K562 (cell line): ENCODE measurements at regions not wholly inside any gene's neighbourhood (a gene's known extent, or its start where the extent isn't known, plus 50 kb on each side); places are given as distances from the start of the nearest gene placed in this dataset.

ENCODE experiments used
- ATAC-seq: fragments of 200-7000 bp; cut with Tn5 transposase; 3 replicates; pipeline ENCODE4 v1.9.1; 2020; ENCODE audit warnings: moderate library complexity
- BruUV-seq: library from RNA; stranded (reverse); fragments of 400-500 nt; replicated peaks from 2 replicates; lab custom pipeline; 2021; lab: Mats Ljungman, UMichigan
- CTCF ChIA-PET: fragments of 300-600 bp; formaldehyde crosslinking; extraction: SDS; loops from one replicate; lab custom pipeline; 2021; ENCODE audit warnings: low intra/inter-chr PET ratio; lab: Yijun Ruan, JAX
- POLR2A ChIA-PET: fragments of 300-600, 350-650 bp; sonication (Branson Sonifier 250); formaldehyde crosslinking; extraction: SDS; loops from one replicate; lab custom pipeline; 2021; ENCODE audit warnings: antibody characterized with exemption, inconsistent platforms; lab: Yijun Ruan, JAX
- DNase-seq, 4 experiments: peaks; one replicate each; pipeline versions ENCODE4 v3.0.0 to v3.0.0-alpha.2; 2011 to 2018; ENCODE audit warnings: low spot score in 3 of 4, mixed read lengths in 3 of 4; ENCODE audit errors: extremely low read depth in 1 of 4
- FAIRE-seq: peaks from 2 replicates; lab custom pipeline; 2011; peaks lifted over from hg19 to GRCh38; lab: Jason Lieb, UNC
- H2AFZ ChIP-seq: 2 replicates; pipeline ENCODE4 v1.6.0; 2011; ENCODE audit warnings: low read depth, low read length, control low read depth, inconsistent platforms
- H3K27ac ChIP-seq: fragments of 200-600 bp; 3 replicates; pipeline ENCODE4 v1.8.0; 2011; ENCODE audit warnings: low read depth, mild to moderate bottlenecking, control low read depth, inconsistent platforms, low read length, moderate library complexity, mixed read lengths; ENCODE audit errors: extremely low read depth
- H3K27me3 ChIP-seq, 2 experiments: fragments of 300-600 bp in 1 of 2; 2 replicates in 1 of 2; 3 replicates in 1 of 2; pipeline versions ENCODE4 v1.6.0 to v1.8.0; 2011; ENCODE audit warnings: inconsistent platforms in 2 of 2, low read length in 2 of 2, mild to moderate bottlenecking in 1 of 2, mixed read lengths in 1 of 2, moderate library complexity in 1 of 2; ENCODE audit not compliant: control insufficient read depth in 2 of 2, insufficient read depth in 2 of 2
- H3K36me3 ChIP-seq: fragments of 300-600 bp; 3 replicates; pipeline ENCODE4 v1.8.0; 2011; ENCODE audit warnings: mild to moderate bottlenecking, low read length, inconsistent platforms; ENCODE audit not compliant: control insufficient read depth, insufficient read depth
- H3K4me1 ChIP-seq, 2 experiments: fragments of 200-600 bp in 1 of 2; replicated peaks in 1 of 2; 2 replicates in 1 of 2; 3 replicates in 1 of 2; pipeline versions ENCODE4 v1.5.1 to v1.8.0; 2011; ENCODE audit warnings: inconsistent platforms in 2 of 2, low read length in 2 of 2, mild to moderate bottlenecking in 1 of 2, mixed read lengths in 1 of 2, moderate library complexity in 1 of 2; ENCODE audit not compliant: control insufficient read depth in 2 of 2, insufficient read depth in 2 of 2
- H3K4me2 ChIP-seq: 2 replicates; pipeline ENCODE4 v1.6.1; 2011; ENCODE audit warnings: low read length, control low read depth, inconsistent platforms, mixed read lengths; ENCODE audit not compliant: insufficient read depth
- H3K4me3 ChIP-seq: fragments of 200-600 bp; sonication (generic), shearing (Covaris generic); 2 replicates; pipeline ENCODE4 v1.5.1; 2016; ENCODE audit warnings: control low read depth, inconsistent platforms
- H3K79me2 ChIP-seq: fragments of 200-600 bp; 3 replicates; pipeline ENCODE4 v1.8.0; 2011; ENCODE audit warnings: low read length, inconsistent platforms; ENCODE audit not compliant: control insufficient read depth, insufficient read depth
- H3K9ac ChIP-seq, 2 experiments: 2 replicates each; pipeline versions ENCODE4 v1.6.0 to v1.6.1; 2011; ENCODE audit warnings: low read depth in 2 of 2, low read length in 2 of 2, control low read depth in 1 of 2, inconsistent platforms in 1 of 2, mild to moderate bottlenecking in 1 of 2, mixed read lengths in 1 of 2; ENCODE audit not compliant: insufficient read depth in 1 of 2
- H3K9me1 ChIP-seq: one replicate; pipeline ENCODE4 v1.6.0; 2011; ENCODE audit warnings: inconsistent platforms, mild to moderate bottlenecking, low read length, moderate library complexity; ENCODE audit not compliant: control insufficient read depth, insufficient read depth
- H3K9me3 ChIP-seq: replicated peaks from 2 replicates; pipeline ENCODE4 v1.5.1; 2011; ENCODE audit warnings: low read depth, low read length, inconsistent platforms; ENCODE audit not compliant: control insufficient read depth, insufficient read depth
- H4K20me1 ChIP-seq: replicated peaks from 2 replicates; pipeline ENCODE4 v1.6.1; 2011; ENCODE audit warnings: low read length, inconsistent platforms, mixed read lengths; ENCODE audit not compliant: control insufficient read depth, insufficient read depth
- BHLHE40 ChIP-seq: IDR thresholded peaks from 2 replicates; pipeline ENCODE4 v1.6.1; 2011; ENCODE audit warnings: low read length, improper control_type of control experiment
- CHAMP1 ChIP-seq: fragments of 450-650 bp; IDR thresholded peaks from 2 replicates; pipeline ENCODE4 v1.6.1; 2016; ENCODE audit warnings: mild to moderate bottlenecking
- ELF2 ChIP-seq: fragments of 250-450 bp; sonication (Bioruptor Pico); IDR thresholded peaks from 2 replicates; pipeline ENCODE4 v1.5.0; 2021; ENCODE audit warnings: mild to moderate bottlenecking
- EWSR1 ChIP-seq: fragments of 450-650 bp; IDR thresholded peaks from 2 replicates; pipeline ENCODE4 v1.6.1; 2018; ENCODE audit warnings: borderline replicate concordance, mild to moderate bottlenecking, low read depth, moderate library complexity; ENCODE audit not compliant: partially characterized antibody
- FOXK1 ChIP-seq: sonication (generic); formaldehyde crosslinking; IDR thresholded peaks from 2 replicates; pipeline ENCODE4 v1.8.0; 2022; ENCODE audit warnings: missing genetic modification reagents, mild to moderate bottlenecking, borderline replicate concordance
- HIVEP1 ChIP-seq: fragments of 250-450 bp; sonication (Bioruptor Pico); IDR thresholded peaks from 2 replicates; pipeline ENCODE4 v1.4.0; 2020; ENCODE audit warnings: mild to moderate bottlenecking
- POLR2H ChIP-seq: IDR thresholded peaks from 2 replicates; pipeline ENCODE4 v1.6.1; 2016; ENCODE audit warnings: missing genetic modification characterization, low read depth, mild to moderate bottlenecking, control low read depth, missing compliant biosample characterization, moderate library complexity
- POLR3A ChIP-seq: IDR thresholded peaks from 2 replicates; pipeline ENCODE4 v1.6.1; 2011; ENCODE audit warnings: borderline replicate concordance, mild to moderate bottlenecking, moderate library complexity; ENCODE audit not compliant: insufficient read length, insufficient read depth; ENCODE audit errors: extremely low read depth
- ZFP1 ChIP-seq: fragments of 450-650 bp; formaldehyde crosslinking; IDR thresholded peaks from 2 replicates; pipeline ENCODE4 v1.4.0; 2020; ENCODE audit warnings: mild to moderate bottlenecking, mixed read lengths
- ZKSCAN8 ChIP-seq: fragments of 200-800 bp; sonication (Bioruptor generic); IDR thresholded peaks from 2 replicates; pipeline ENCODE4 v1.6.1; 2016; ENCODE audit warnings: missing genetic modification characterization, missing compliant biosample characterization
- WGBS: fragments of 100-300 bp; shearing (Covaris generic); methylation state at CpG from one replicate; pipeline ENCODE4 v1.1.6; 2016; ENCODE audit warnings: low coverage, mixed read lengths; ENCODE audit not compliant: insufficient coverage; ENCODE audit errors: missing lambda C conversion rate; 5-methylcytosine and 5-hydroxymethylcytosine counted together
- in situ Hi-C: fragments of 300-500 bp; cut with MboI; formaldehyde crosslinking; loops from 4 replicates; pipeline ENCODE4 v1.15.0; 2018; ENCODE audit warnings: inconsistent platforms, mixed read lengths
- intact Hi-C: fragments of 100-400 bp; cut with micrococcal nuclease; formaldehyde crosslinking; loops from 2 replicates; pipeline ENCODE4 v1.14.2; 2022
- TF ChIP-seq, protein P1 (sequence below): IDR thresholded peaks from 2 replicates; pipeline ENCODE4 v1.6.1; 2011; ENCODE audit not compliant: insufficient read length; ENCODE audit errors: extremely low read depth
- TF ChIP-seq, protein P2 (sequence below): fragments of 450-650 bp; formaldehyde crosslinking; IDR thresholded peaks from 2 replicates; pipeline ENCODE4 v1.4.0; 2020; ENCODE audit warnings: mild to moderate bottlenecking, moderate library complexity
- TF ChIP-seq, protein P3 (sequence below): fragments of 250-450 bp; sonication (Bioruptor Pico); IDR thresholded peaks from 2 replicates; pipeline ENCODE4 v1.4.0; 2020; ENCODE audit warnings: mild to moderate bottlenecking, moderate library complexity
- TF ChIP-seq, protein P4 (sequence below): sonication (generic); formaldehyde crosslinking; IDR thresholded peaks from 2 replicates; pipeline ENCODE4 v1.8.1; 2022; ENCODE audit warnings: missing genetic modification reagents

DNA sequence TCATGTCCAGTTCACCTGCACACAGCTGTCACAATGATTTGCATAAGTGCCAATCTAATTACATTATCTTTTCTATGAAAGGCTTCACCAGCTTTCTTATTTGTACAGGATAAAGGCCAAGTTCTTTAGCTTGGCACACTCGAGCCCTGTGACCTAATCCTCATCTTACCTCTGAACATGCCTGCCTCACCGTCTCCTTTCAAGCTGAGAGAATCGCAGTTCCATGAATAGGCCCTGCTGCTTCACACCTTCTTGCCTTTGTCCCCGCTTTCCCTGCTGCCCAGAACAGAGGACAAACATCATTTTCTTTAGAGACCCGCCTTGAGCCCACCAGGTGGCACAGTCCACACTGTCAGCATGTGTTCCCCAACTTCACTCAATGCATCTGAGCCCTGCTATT is 1094.7 kb downstream of the BCL11A start:
- Histone ChIP-seq H3K4me1 (no peaks in the 10 kb centered on the region), H2AFZ (no peak overlapping the region), H3K79me2 (no peaks in the 10 kb centered on the region), H3K9ac (no peak overlapping the region), H3K4me2 (no peak overlapping the region), H3K9me3 (no peaks in the 10 kb centered on the region), H3K27me3 (no peaks in the 10 kb centered on the region), H4K20me1 (no peaks in the 10 kb centered on the region), H3K4me3 (no peak overlapping the region), H3K9me1 (no peaks in the 10 kb centered on the region), H3K27ac (no peak overlapping the region), H3K36me3 (no peaks in the 10 kb centered on the region)
- ATAC-seq: no peak
- FAIRE-seq: no peak
- 0% methylated on average over 5 of the region's 5 CpGs for WGBS
- DNase-seq: no peak
- in situ Hi-C loops: no loop called here
- intact Hi-C loops: no loop called here
- ChIA-PET POLR2A (no interaction called here), CTCF (no interaction called here)
- no TSS peak for BruUV-seq
- TF ChIP-seq ELF2 (CRISPR knock-in tag) (no peak), ZKSCAN8 (no peak), POLR2H (tag) (no peak), POLR3A (no peak), HIVEP1 (CRISPR knock-in tag) (no peak), BHLHE40 (no peak), ZFP1 (CRISPR knock-in tag) (no peak), CHAMP1 (no peak), FOXK1 (no peak), EWSR1 (no peak)
- TF ChIP-seq, protein P1, sequence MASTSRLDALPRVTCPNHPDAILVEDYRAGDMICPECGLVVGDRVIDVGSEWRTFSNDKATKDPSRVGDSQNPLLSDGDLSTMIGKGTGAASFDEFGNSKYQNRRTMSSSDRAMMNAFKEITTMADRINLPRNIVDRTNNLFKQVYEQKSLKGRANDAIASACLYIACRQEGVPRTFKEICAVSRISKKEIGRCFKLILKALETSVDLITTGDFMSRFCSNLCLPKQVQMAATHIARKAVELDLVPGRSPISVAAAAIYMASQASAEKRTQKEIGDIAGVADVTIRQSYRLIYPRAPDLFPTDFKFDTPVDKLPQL: no peak
- TF ChIP-seq, protein P2, sequence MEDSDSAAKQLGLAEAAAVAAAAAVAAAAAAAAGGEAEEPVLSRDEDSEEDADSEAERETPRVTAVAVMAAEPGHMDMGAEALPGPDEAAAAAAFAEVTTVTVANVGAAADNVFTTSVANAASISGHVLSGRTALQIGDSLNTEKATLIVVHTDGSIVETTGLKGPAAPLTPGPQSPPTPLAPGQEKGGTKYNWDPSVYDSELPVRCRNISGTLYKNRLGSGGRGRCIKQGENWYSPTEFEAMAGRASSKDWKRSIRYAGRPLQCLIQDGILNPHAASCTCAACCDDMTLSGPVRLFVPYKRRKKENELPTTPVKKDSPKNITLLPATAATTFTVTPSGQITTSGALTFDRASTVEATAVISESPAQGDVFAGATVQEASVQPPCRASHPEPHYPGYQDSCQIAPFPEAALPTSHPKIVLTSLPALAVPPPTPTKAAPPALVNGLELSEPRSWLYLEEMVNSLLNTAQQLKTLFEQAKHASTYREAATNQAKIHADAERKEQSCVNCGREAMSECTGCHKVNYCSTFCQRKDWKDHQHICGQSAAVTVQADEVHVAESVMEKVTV: no peak
- TF ChIP-seq, protein P3, sequence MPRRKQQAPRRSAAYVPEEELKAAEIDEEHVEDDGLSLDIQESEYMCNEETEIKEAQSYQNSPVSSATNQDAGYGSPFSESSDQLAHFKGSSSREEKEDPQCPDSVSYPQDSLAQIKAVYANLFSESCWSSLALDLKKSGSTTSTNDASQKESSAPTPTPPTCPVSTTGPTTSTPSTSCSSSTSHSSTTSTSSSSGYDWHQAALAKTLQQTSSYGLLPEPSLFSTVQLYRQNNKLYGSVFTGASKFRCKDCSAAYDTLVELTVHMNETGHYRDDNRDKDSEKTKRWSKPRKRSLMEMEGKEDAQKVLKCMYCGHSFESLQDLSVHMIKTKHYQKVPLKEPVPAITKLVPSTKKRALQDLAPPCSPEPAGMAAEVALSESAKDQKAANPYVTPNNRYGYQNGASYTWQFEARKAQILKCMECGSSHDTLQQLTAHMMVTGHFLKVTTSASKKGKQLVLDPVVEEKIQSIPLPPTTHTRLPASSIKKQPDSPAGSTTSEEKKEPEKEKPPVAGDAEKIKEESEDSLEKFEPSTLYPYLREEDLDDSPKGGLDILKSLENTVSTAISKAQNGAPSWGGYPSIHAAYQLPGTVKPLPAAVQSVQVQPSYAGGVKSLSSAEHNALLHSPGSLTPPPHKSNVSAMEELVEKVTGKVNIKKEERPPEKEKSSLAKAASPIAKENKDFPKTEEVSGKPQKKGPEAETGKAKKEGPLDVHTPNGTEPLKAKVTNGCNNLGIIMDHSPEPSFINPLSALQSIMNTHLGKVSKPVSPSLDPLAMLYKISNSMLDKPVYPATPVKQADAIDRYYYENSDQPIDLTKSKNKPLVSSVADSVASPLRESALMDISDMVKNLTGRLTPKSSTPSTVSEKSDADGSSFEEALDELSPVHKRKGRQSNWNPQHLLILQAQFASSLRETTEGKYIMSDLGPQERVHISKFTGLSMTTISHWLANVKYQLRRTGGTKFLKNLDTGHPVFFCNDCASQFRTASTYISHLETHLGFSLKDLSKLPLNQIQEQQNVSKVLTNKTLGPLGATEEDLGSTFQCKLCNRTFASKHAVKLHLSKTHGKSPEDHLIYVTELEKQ (CRISPR knock-in tag): no peak
- TF ChIP-seq, protein P4, sequence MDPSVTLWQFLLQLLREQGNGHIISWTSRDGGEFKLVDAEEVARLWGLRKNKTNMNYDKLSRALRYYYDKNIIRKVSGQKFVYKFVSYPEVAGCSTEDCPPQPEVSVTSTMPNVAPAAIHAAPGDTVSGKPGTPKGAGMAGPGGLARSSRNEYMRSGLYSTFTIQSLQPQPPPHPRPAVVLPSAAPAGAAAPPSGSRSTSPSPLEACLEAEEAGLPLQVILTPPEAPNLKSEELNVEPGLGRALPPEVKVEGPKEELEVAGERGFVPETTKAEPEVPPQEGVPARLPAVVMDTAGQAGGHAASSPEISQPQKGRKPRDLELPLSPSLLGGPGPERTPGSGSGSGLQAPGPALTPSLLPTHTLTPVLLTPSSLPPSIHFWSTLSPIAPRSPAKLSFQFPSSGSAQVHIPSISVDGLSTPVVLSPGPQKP (CRISPR knock-in tag): no peak
